ENCODE measurements at regions not wholly inside any gene's neighbourhood (a gene's known extent, or its start where the extent isn't known, plus 50 kb on each side); places are given as distances from the start of the nearest gene placed in this dataset.

DNA sequence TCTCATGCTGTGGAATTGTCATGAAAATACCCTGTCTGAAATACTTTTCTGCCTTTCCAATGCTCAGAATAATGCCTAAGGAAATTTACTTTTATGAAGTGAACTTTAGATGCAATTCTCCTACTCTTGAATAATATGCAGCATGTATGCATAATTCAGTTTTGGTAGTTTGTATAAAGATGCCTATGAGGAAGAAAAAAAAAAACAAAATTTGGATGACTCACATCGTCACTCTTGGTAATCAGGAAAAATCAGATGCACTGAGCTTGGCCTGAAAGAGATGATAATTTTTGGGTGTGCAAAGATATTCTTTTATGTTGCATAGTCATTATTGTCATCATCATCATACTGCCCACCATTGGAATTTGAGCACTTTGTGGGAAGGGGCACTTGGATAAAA lies 382.1 kb downstream of the ANKRD7 start:
- no peak for DNase-seq (ENCODE audit: low read depth in 1 of 2, low spot score in 1 of 2)
- Histone ChIP-seq H3K27me3 (ENCODE audit: insufficient read depth, poor library complexity, severe bottlenecking) (no peaks in the 10 kb centered on the region), H3K27ac (replicated peaks) (no peak overlapping the region), H3K4me3 (replicated peaks; ENCODE audit: insufficient read depth, low read length) (no peak overlapping the region)
- TF ChIP-seq, protein P1, sequence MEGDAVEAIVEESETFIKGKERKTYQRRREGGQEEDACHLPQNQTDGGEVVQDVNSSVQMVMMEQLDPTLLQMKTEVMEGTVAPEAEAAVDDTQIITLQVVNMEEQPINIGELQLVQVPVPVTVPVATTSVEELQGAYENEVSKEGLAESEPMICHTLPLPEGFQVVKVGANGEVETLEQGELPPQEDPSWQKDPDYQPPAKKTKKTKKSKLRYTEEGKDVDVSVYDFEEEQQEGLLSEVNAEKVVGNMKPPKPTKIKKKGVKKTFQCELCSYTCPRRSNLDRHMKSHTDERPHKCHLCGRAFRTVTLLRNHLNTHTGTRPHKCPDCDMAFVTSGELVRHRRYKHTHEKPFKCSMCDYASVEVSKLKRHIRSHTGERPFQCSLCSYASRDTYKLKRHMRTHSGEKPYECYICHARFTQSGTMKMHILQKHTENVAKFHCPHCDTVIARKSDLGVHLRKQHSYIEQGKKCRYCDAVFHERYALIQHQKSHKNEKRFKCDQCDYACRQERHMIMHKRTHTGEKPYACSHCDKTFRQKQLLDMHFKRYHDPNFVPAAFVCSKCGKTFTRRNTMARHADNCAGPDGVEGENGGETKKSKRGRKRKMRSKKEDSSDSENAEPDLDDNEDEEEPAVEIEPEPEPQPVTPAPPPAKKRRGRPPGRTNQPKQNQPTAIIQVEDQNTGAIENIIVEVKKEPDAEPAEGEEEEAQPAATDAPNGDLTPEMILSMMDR (IDR thresholded peaks at IDR 0.05; ENCODE audit: insufficient read depth, low read length) = no peak
- no peak for TF ChIP-seq SPI1 (IDR thresholded peaks at IDR 0.05; ENCODE audit: borderline replicate concordance, low read depth)
- no peak for TF ChIP-seq GABPA (IDR thresholded peaks at IDR 0.05; ENCODE audit: low read depth)
- no peak for TF ChIP-seq POLR2AphosphoS5 (IDR thresholded peaks at IDR 0.05; ENCODE audit: low read depth)
- TF ChIP-seq, protein P2, sequence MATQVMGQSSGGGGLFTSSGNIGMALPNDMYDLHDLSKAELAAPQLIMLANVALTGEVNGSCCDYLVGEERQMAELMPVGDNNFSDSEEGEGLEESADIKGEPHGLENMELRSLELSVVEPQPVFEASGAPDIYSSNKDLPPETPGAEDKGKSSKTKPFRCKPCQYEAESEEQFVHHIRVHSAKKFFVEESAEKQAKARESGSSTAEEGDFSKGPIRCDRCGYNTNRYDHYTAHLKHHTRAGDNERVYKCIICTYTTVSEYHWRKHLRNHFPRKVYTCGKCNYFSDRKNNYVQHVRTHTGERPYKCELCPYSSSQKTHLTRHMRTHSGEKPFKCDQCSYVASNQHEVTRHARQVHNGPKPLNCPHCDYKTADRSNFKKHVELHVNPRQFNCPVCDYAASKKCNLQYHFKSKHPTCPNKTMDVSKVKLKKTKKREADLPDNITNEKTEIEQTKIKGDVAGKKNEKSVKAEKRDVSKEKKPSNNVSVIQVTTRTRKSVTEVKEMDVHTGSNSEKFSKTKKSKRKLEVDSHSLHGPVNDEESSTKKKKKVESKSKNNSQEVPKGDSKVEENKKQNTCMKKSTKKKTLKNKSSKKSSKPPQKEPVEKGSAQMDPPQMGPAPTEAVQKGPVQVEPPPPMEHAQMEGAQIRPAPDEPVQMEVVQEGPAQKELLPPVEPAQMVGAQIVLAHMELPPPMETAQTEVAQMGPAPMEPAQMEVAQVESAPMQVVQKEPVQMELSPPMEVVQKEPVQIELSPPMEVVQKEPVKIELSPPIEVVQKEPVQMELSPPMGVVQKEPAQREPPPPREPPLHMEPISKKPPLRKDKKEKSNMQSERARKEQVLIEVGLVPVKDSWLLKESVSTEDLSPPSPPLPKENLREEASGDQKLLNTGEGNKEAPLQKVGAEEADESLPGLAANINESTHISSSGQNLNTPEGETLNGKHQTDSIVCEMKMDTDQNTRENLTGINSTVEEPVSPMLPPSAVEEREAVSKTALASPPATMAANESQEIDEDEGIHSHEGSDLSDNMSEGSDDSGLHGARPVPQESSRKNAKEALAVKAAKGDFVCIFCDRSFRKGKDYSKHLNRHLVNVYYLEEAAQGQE (IDR thresholded peaks at IDR 0.05; ENCODE audit: insufficient replicate concordance, low read depth) = no peak

DNA sequence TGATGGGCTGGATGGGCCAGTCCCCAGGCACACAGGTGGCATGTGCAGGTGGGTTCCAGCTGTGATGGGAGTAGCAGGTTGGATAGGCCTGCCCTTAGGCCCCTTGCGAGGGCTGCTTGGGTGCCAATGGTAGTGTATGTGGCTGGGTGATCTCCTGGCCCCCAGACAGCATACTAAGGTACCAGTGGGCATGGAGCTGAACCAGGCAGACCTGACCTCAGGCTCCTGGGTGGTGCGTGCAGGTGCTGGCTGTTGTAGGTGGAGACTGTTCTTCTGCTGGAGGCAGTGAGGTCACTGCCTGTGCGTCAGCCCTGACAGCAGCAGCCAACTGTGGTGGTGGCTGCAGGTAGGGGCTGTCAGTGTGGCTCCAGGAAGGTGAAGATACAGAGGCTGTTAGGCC lies 384.7 kb downstream of the ANKRD7 start:
- Histone ChIP-seq H3K27me3 (ENCODE audit: insufficient read depth, poor library complexity, severe bottlenecking) (no peaks in the 10 kb centered on the region), H3K27ac (replicated peaks) (no peak overlapping the region), H3K4me3 (replicated peaks; ENCODE audit: insufficient read depth, low read length) (no peak overlapping the region)
- TF ChIP-seq, protein P2 (IDR thresholded peaks at IDR 0.05; ENCODE audit: insufficient replicate concordance, low read depth) = no peak
- TF ChIP-seq, protein P1 (IDR thresholded peaks at IDR 0.05; ENCODE audit: insufficient read depth, low read length) = no peak
- no peak for TF ChIP-seq SPI1 (IDR thresholded peaks at IDR 0.05; ENCODE audit: borderline replicate concordance, low read depth)
- TF ChIP-seq POLR2AphosphoS5 (IDR thresholded peaks at IDR 0.05; ENCODE audit: low read depth) = no peak
- TF ChIP-seq GABPA (IDR thresholded peaks at IDR 0.05; ENCODE audit: low read depth) = no peak
- DNase-seq (ENCODE audit: low read depth in 1 of 2, low spot score in 1 of 2) = no peak

DNA sequence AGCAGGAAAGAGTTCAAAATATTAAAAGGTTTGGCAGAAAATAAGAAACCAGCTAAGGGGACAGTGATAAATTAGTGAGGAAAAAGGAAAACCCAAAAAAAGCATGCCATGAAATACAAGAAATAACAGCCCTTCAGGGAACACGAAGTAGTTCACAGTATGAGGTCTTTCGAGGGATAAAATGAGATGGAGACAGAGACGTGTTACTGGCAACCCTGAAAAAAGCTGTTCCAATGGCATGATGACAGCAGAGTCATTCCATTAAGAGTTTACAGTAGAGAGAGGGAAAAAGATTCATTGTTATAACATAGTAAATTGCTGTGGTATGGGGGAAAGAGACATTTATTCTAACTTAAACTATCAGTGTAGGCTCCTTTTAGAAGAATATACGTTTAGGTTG lies 391.2 kb downstream of the ANKRD7 start:
- H3K4me3 ChIP-seq (replicated peaks; ENCODE audit: insufficient read depth, low read length) = no peak overlapping the region
- TF ChIP-seq, protein P2 (IDR thresholded peaks at IDR 0.05; ENCODE audit: insufficient replicate concordance, low read depth) = no peak
- no peak for TF ChIP-seq POLR2AphosphoS5 (IDR thresholded peaks at IDR 0.05; ENCODE audit: low read depth)
- TF ChIP-seq GABPA (IDR thresholded peaks at IDR 0.05; ENCODE audit: low read depth) = no peak
- H3K27ac ChIP-seq (replicated peaks) = no peak overlapping the region
- H3K27me3 ChIP-seq (ENCODE audit: insufficient read depth, poor library complexity, severe bottlenecking) = no peaks in the 10 kb centered on the region
- DNase-seq (ENCODE audit: low read depth in 1 of 2, low spot score in 1 of 2) = no peak
